Activated CD4-positive, alpha-beta T cell treated with anti-CD3 and anti-CD28 coated beads, Interleukin-2, amount 50 U/mL, for 4 hours (primary cell): ENCODE measurements at regions not wholly inside any gene's neighbourhood (a gene's known extent, or its start where the extent isn't known, plus 50 kb on each side); places are given as distances from the start of the nearest gene placed in this dataset.

ENCODE experiments used
- DNase-seq, 2 experiments: peaks; one replicate each; pipeline ENCODE4 v3.0.0-alpha.2; 2020

- no peak for DNase-seq
These were observed 345.7 kb upstream of the KLF6 start for GRCh38 chr10:4130685-4131084.

DNA sequence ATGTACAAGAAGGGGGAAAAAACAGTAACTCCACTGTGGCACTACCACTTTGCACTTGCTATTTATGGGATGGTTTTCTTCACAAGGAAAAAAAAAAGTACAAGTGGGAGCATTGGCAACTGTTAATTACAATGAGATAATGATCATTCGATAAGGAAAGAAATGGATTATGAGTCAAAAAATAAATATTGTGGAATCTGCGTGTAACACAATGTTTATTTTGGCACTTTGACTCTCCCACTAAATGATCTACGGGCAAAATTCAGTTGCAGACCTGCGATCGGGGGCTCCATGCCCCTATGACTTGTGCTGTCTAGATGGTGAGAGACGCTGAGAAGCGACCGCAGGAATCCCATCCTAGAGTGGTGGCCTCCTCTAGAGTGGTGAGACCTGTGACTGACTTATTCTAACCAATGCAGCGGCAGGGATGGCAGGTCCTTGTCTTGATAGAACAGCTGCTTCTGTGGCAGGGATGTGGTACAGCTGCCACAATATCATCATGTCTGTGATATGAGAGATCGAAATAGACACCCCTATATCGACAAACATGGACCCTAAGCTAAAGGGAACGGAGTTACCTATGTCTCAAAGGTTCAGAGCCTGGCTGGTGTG, 345.0 kb upstream of the KLF6 start:
- no peak for DNase-seq

DNA sequence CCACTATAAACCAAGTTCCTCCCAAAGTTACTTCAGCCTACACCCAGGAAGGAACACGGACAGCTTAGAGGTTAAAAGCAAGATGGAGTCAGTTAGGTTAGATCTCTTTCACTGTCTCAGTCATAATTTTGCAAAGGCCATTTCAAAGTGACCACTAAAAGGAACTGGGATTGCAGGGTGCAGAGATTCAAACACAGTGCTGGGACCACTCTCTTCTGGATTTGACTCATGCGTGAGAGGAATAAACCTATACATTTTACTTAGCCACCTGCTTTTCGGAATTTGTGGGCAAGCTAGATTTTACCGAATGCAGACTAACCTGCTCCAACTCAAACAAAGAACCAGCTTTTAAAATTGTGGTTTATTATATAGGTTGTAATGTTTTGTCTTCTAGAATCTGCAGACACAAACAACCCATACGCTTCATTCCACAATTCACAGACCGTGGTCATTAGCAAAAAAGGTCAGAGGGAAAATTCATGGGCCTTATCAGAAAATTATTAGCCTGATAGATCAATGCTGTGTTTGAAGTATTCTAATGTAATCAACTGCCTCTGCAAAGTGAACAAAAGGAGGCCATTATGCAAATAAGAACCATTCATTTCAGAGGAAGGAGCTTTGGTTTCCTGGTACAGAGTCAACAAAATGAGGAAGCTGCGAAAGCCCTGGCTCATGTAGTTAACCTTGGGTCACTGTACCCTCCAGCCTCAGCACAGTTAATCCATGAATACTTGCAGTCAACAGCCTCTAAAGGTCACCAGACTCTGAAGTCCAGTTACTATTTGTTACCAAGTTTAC, 342.7 kb upstream of the KLF6 start:
- no peak for DNase-seq

DNA sequence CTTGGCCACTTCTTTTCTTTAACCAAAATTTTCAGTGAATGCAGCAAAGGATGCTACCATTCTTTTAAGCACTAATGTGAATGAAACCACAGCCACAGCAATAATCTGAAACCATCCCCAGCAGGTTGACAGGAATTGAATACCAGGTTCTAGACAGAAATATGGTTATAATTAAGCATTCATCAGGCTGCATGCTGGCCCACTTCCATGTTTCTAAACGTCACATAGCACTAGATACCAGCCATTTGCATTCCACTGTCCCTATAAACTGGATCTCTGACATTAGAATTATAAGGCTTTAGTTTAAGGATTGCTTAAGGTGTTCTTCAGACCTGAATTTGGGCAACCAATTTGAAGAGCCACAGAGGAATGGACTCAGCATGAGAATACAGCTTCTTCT, 340.8 kb upstream of the KLF6 start:
- DNase-seq: no peak

GRCh38 chr10:4121502-4122380, 336.7 kb upstream of the KLF6 start:
- no peak for DNase-seq

DNA sequence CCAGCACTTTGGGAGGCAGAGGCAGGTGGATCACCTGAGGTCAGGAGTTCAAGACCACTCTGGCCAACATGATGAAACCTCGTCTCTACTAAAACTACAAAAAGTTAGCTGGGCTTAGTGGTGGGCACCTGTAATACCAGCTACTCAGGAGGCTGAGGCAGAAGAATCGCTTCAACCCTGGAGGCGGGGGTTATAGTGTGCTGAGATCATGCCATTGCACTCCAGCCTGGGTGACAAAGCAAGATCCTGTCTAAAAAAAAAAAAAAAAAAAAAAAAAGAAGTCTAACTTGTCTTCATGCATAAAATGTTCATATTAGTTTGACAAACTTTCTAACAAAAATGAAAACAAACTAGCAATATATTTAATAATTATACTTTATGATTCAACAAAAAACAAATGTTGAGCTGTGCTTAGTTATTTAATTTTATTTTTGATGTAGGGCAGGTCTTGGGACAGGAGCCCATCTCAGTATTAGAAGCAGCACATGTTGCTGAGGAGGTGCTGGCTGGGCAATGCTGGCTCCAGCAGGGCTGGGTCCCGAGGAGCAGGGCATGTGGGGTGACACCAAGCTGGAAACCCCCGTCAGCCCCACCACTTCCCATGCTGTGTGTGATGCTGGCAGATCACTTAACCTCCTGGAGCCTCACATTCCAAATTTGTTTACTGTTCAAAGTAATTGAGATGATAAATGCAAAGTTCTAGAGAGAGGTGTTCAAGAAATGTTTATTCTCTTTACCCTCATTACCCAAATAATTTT, 335.3 kb upstream of the KLF6 start:
- DNase-seq: peak in 1 of 2 experiments; percentile 16

- DNase-seq: no peak
These were observed 334.1 kb upstream of the KLF6 start for GRCh38 chr10:4119107-4119506.

DNA sequence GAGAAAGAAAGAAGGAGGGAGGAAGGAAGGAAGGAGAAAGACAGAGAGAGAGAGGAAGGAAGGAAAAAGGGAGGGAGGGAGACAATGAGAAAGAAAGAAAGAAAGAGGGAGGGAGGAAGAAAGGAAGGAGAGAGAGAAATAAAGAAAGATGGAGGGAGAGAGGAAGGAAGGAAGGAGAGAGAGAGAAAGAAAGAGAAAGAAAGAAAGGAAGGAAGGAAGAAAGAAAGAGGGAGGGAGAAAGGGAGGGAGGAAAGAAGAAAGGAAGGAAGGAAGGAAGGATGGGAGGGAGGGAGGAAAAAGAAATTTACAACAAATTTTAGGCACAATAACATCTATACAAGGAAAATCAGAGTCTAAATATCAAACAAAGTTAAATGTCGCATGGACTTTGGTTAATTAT, 332.6 kb upstream of the KLF6 start:
- DNase-seq: no peak

DNA sequence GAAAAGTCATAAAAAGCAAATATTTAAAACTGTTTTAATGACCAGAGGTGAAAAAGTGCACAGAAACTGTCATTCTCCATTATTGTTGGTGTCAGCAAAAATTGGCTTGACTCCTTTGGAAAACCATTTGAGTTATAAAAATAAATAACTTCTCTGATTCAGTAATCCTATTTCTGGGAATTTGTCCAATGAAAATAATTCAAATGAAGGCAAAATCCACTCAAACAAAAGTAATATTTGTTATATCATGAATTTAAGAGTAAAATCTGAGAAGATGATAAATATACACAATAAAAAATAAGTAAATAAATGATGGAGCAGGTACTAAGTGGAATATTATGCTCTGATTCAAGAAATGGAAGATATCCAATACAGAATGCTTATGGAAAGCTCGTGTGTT, 326.6 kb upstream of the KLF6 start:
- DNase-seq: no peak

DNA sequence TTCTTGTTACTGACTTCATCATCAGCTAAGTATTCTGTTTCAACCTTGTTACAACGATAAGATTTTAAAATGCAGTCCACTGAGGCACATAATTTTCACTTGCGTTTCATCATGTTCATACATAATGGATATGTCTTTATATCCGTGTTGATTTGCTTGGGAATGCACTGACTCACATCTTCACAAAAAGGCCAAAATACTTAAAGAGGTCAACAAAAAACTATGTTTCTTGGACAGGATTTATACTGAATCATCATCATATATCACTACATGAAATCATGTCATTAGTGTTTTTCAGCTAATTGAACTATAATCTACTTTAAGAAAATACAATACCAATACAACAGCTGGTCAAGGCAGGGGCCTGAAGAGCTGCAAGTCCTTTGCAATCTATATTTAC, 324.5 kb upstream of the KLF6 start:
- no peak for DNase-seq

- DNase-seq: no peak
These were observed 323.7 kb upstream of the KLF6 start for GRCh38 chr10:4108693-4109092.

- DNase-seq: no peak
These were observed 322.4 kb upstream of the KLF6 start for GRCh38 chr10:4107285-4107851.

DNA sequence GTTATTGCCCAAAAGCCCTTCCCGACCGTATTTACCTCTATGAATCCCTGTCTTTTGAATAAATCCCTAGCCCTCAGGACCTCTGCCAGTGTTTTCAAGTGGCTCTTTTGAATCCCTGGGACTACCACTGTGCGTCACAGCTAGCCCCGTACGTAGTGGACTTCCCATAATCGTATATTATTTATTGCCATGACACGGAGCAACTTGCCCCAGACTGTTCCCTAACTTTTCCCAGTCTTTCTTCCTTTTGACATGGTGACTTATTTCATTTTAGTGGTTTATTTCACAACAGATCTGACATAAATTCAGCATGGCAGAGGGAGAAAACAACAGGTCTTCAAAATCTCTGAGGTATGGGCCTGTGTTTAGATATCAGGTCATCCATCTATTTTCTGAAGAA, 318.6 kb upstream of the KLF6 start:
- no peak for DNase-seq

- DNase-seq: no peak
These were observed 317.9 kb upstream of the KLF6 start for GRCh38 chr10:4102802-4103344.

- no peak for DNase-seq
These were observed 317.1 kb upstream of the KLF6 start for GRCh38 chr10:4101918-4102654.

GRCh38 chr10:4100380-4100779, 315.4 kb upstream of the KLF6 start:
- DNase-seq: no peak

DNA sequence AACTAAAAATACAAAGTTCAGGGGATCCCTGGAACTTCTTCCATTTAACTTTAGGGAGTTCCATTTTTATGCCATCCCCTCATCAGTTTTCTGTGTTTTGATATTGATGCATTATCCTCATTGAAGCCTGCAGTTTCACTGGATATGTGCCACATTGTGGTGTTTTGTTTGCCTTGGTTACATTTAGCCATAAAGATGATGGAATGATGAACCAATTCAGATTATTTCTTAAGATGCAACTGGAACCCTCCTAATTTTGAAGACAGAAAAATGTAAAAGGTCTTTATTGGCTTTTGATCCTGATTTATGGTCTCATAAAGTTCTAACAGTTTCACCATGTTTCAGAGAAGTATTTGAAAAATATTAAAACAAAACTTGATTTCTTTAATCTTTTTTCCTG, 314.2 kb upstream of the KLF6 start:
- DNase-seq: no peak

DNA sequence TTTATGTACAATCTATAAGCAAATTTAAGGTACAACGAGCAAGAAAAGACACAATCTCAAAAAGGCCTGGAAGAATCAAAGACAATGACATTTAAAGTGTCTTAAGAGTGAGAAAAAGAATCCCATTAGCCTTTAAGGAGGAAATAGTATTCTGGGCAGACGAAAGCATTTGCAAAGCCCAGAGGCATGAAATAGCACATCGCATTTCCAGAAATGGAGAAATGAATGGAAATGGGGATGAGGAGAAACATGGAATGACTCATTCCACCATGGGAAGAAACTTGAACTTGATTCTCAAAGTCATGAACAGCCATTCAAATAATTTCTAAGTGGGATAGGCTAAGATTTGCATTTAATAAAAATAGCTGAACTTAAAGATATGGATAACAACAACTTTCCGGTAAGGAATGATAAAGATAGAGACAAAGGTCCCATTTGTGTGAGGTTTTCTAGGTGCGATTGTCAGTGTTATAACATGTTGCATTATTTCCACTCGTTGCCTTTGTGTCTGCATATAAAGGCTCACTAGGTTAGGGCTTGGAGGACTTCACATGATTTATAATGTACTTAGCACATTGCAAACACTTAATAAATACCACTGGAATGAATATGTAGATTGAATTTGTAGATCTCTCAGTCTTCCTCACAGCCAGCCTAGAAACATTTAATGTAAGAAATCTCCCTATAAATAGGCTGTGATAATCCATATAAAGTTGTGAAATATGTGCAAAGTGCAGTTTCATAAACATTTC, 310.3 kb upstream of the KLF6 start:
- DNase-seq: no peak

DNA sequence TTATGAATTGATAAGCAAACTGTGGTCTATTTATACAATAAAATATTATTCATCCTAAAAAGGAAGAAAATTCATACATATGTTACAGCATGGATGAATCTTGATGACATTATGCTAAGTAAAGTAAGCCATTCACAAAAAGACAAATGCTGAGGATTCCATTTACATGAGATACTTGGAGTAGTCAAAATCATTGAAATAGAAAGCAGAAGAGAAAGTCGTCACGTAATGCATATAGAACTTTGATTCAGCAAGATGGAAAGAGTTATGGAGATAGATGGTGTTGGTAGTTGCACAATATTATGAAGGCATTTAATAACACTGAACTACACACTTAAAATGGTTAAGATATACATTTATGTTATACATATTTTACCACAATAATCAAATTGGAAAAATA, 309.7 kb upstream of the KLF6 start:
- no peak for DNase-seq

GRCh38 chr10:4093438-4093837, 308.4 kb upstream of the KLF6 start:
- DNase-seq: no peak
